Fibroblast of mammary gland (primary cell): ENCODE measurements at regions not wholly inside any gene's neighbourhood (a gene's known extent, or its start where the extent isn't known, plus 50 kb on each side); places are given as distances from the start of the nearest gene placed in this dataset.

ENCODE experiments used
- DNase-seq: peaks from one replicate; pipeline ENCODE4 v3.0.0-alpha.2; 2010; ENCODE audit warnings: low read depth
- H3K4me3 ChIP-seq: 2 replicates; pipeline ENCODE4 v1.5.1; 2011; ENCODE audit warnings: low read depth, mild to moderate bottlenecking, low read length, moderate library complexity; ENCODE audit not compliant: control insufficient read depth
- CTCF ChIP-seq: conservative IDR thresholded peaks from 2 replicates; pipeline ENCODE4 v1.5.1; 2011; ENCODE audit warnings: low read depth, low read length, inconsistent platforms; ENCODE audit not compliant: control insufficient read depth, insufficient read depth

- TF ChIP-seq CTCF = no peak
- no peak for DNase-seq
- no peak overlapping the region for H3K4me3 ChIP-seq
Observed at GRCh38 chr5:126716861-126717260, 60.1 kb upstream of the LMNB1 start.

- no peak for DNase-seq
- H3K4me3 ChIP-seq = no peak overlapping the region
Observed at GRCh38 chr5:126718236-126718868, 58.6 kb upstream of the LMNB1 start.

GRCh38 chr5:126720369-126720768 is 56.6 kb upstream of the LMNB1 start:
- no peak for DNase-seq
- no peak overlapping the region for H3K4me3 ChIP-seq
- no peak for TF ChIP-seq CTCF

More at GRCh38 chr5:126718236-126718868, 58.6 kb upstream of the LMNB1 start:
- no peak for TF ChIP-seq CTCF

GRCh38 chr5:126723643-126724042 is 53.3 kb upstream of the LMNB1 start:
- no peak for TF ChIP-seq CTCF
- peak; percentile 45 for DNase-seq

More at GRCh38 chr5:126723643-126724042, 53.3 kb upstream of the LMNB1 start:
- no peak overlapping the region for H3K4me3 ChIP-seq
